Activated CD4-positive, alpha-beta T cell treated with anti-CD3 and anti-CD28 coated beads, Interleukin-2, amount 50 U/mL, for 24 hours (primary cell): ENCODE measurements at regions not wholly inside any gene's neighbourhood (a gene's known extent, or its start where the extent isn't known, plus 50 kb on each side); places are given as distances from the start of the nearest gene placed in this dataset.

Experiments used
- DNase-seq, 2 donors: peaks; one replicate each; pipeline ENCODE4 v3.0.0-alpha.2; 2020; ENCODE audit warnings: low read depth in 1 of 2, low spot score in 1 of 2

DNA sequence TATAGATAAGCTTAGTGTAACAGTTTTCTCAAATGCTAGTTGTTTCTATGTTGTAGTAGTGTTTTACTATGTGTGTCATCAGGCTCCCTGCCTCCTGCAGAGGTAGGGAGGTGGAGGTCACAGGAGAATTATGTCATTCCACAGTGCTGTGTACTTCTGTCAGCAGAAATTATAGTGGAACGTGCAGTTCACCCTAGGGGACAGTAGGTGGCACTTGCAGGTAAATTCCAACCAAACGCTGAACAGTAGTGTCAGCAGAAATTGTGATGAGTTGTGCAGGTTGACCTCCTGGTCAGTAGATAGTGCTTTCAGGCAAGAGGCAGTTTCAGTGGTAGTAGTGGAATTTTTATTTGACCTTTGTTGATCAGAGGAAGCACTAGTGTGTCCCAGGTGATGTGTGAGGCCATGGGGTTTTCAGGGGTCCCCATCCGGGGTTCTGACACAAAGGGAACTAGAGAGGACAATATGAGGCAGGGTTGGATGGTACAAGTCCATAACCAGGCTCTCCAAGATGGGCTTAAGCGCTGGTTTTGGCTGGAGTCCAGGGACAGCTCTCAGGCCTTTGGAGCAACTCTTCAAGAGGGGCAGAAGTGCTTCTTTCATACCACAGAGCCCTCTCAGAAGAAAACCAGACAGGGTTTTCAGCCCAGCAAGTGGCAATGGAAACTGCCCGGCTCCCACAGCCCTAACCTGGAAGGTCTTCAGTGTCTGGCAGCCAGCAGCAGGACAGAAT is 402.9 kb downstream of the CYLC2 start:
- peak in 1 of 2 donors; percentile 3 for DNase-seq

DNA sequence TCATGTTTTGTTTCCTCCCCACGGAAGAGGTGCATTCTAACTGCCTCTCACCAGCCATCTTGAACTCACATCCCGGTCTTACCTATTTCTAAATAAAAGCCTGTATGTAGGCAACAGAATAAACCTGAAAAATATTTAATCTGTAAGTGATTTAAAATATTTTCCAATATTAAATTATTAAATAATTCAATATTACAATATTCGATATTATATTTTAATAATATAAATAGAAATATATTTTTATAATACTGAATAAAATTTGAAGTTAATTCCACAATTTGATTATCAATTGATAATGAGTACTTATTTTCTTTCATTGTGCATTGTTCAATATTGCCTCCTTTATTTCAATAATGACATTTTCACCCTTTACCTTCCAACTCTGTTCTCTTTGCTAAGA is 404.4 kb downstream of the CYLC2 start:
- DNase-seq = no peak

DNA sequence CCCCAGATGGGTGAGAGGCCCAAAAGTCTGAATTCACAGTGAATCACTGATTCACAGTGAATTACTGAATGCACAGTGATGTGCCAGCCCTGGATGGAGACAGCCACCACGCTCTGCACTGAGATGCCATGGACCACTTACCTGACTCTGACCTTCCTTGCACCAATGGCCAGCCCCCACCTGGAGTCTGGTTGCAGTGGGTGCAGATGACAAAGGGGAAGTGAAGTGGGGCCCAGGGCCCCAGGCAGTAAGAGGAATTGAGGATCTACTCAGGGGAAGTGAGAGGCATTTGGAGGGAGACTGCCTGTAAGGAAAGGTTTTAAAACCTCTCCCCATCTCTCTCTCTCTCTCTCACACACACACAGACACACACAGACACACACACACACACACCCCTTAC is 412.1 kb downstream of the CYLC2 start:
- no peak for DNase-seq

DNA sequence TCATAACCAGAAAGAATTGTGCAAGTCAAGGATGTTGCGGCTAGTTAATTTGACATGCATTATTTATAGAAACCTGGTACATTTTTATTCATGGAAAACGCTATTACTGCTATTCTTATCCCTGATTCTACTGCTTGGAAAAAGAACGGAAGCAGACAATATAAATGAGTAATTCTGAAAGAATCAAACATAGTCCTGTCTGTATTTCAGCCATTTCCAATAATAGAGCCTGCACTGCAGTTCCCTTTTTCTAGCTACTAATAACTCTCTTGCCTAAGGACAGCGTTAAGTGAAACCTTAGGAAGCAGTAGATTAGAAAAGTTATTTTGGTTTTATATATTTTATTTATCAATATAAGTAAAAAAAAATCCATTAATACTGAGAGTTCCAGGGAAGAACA is 414.9 kb downstream of the CYLC2 start:
- no peak for DNase-seq

DNA sequence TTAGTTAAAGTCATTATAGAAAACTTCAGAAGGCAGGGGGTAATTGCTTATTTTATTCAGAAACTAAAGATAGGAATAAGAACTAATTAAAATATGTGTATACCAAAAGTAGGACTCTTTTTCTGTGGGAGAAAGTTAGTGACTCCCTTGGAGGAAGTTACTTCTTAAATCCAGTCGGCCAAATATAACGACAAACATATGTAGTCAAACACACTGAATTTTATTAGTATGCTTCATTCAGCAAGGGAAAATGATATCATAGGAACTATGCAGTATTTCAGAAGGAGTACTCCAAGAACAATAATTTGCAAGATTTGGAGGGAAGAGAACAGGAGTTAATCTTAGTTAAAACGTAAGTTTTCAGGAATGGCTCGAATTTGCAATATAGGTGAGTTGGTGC is 432.6 kb downstream of the CYLC2 start:
- DNase-seq = no peak

DNA sequence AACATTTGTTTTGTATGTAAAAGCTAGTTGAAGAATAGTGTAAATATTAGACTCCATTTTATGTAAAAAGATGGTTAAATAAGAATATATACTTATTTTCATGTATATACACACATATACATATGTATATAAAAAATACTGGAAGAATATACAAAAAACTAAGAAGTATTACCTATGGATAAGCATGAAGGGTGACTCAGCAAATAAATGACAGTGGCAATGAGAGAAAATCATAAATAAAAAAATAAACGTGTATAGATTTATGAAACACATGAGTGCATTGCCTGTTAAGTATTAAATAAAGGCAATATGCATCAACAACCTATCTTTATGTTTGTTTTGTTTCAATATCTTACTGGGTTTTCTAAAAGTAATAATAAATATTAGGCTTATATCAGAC is 435.3 kb downstream of the CYLC2 start:
- no peak for DNase-seq

DNA sequence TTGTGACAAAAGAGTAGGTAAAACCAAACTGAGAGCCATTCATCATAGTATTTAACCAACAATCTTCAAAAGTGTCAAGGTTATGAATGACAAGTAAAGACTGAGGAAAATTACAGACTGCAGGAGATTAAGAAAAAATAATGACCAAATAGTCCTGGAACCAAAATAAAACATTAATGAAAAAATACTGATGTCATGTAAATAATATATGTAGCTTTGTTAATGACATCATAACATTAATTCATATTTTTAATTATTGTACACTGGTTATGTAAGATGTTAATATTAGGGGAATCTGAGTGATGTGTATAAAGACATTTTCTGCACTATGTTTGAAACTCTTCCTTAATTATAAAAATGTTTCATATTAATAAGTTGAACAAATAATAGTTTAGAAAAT is 436.7 kb downstream of the CYLC2 start:
- DNase-seq = no peak

DNA sequence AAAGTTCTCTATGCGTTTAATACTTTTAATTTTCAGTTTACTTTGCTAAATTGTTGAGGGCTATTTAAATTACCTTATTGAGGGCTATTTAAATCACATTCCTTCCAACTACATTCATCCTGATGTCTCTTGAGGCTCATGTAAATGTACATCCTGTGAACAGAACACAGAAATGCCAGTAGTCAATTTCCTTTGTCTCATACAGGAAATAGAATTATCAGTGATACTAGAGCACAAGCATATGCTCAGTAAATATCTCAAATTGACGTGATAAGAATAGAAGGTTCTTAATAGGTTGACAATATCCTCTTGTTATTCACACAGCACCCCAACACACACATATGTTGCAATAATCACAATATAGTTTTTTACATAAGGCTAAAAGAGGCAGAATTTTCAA is 449.0 kb downstream of the CYLC2 start:
- DNase-seq = no peak

DNA sequence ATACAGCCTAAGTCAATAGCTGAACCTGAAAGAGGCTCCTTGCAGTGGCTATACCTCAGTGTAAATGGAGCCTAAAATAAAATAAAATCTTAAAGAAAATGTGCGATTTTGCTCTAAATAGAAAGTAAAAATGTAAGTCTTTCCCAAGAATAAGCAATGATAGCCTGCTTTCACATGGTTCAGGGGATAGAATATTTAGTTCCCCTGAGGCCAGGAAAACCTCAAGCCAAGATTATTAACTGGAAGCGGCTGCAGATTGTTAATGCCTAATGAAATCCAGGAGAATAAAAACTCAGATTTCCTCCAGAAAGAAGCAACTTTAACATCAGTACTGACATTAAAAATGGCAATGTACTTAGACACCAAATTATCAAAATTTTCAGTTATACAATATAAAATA is 463.7 kb downstream of the CYLC2 start:
- DNase-seq = no peak

DNA sequence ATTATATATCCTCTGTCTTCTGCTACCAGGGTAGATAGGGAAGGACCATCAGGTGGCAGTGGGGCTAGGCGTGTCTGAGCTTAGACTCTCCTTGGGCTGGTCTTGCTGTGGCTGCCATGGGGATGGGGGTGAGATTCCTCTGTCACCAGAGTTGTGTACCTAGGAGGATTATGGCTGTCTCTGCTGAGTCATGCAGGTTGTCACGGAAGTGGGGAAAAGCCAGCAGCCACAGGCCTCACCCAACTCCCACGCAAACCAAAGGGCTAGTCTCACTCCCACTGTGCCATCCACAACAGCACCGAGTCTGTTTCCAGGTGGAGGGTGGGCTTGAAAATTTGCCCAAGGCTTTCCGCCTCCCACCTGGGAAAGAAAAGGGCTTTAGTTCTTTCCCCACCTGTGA is 476.1 kb downstream of the CYLC2 start:
- no peak for DNase-seq

DNA sequence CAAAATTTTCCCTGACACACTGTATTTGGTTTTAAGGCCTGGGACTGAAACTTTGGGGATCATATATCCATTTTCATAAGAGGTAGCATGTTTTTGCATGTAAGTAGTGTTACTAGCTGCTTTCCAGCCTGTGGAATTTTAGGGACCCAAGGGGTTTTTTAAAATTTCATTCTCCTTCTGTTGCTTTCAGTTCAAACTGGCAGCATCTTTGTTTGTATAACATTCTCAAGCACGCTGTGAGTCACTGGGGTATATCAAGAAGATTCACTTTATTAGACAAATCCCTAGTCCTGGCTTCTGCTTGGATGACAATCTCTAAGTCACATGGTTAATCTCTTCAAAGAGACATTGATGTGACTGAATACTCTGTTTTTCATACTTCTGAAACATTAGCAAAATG is 479.0 kb downstream of the CYLC2 start:
- no peak for DNase-seq

DNA sequence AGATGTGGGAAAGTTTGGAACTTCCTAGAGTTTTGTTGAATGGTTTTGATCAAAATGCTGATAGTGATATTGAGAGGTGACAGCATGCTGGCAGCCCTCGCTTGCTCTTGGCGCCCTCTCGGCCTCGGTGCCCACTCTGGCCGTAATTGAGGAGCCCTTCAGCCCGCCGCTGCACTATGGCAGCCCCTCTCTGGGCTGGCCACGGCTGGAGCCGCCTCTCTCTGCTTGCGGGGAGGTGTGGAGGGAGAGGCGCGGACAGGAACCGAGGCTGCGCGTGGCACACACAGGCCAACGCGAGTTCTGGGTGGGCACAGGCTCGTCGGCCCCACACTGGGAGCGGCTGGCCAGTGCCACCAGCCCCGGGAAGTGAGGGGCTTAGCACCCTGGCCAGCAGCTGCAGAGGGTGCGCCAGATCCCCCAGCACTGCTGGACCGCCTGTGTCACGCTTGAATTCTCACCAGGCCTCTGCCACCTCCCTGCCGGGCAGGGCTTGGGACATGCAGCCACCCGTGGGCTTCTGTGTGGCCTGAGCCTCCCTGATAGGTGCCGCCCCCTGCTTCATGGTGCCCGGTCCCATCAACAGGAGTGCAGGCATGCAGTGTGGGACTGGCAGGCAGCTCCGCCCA is 488.5 kb downstream of the CYLC2 start:
- DNase-seq = no peak

DNA sequence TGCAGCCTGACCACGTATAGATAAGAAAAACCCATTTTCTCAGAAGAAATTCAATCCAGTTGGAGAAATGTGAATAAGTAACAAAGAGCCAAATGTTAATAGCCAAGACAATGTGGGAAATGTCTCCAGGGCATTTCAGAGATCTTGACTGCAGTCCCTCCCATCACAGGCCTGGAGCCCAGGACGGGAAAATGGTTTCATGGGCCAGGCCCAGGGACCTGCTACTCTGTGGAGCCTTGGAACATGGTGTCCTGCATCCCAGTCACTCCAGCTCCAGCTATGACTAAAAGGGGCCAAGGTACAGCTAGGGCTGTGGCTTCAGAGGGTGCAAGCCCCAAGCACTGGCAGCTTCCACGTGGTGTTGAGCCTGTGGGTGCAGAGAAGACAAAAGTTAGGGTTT is 490.0 kb downstream of the CYLC2 start:
- DNase-seq = no peak

DNA sequence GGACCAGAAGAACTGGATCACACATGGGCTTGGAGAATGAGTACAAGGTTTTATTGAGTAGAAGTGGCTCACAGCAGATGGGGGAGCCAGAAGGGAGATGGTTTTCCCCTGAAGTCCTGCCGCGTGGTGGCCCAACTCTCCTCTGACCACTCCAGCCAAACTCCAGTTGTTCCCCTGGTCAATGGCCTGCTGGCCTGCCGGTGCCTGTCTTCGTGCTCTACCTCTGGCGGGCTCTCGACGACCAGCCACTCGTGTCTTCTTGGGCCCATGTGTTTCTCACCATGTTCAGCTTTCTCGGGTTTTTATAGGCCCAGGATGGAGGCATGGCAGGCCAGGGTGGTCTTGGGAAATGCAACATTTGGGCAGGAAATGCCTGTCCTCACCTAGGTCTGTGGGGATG is 519.6 kb downstream of the CYLC2 start:
- no peak for DNase-seq

DNA sequence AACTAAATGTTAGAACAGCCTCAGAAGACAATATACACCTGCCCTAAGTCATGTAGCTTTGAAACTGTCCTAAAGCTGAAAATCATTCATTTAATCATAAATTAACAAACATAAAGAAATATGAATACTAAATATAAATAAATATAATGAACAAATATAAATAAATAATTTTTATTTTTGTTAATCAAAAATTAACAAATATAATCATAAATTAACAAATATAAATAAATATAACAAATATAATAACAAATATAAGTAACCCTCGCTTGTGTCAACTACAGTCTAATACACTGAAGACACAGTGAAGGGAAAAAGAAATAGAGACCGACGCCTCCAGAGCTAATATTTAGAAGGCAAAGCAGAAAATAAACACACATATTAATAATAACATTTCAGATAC is 527.3 kb downstream of the CYLC2 start:
- no peak for DNase-seq

DNA sequence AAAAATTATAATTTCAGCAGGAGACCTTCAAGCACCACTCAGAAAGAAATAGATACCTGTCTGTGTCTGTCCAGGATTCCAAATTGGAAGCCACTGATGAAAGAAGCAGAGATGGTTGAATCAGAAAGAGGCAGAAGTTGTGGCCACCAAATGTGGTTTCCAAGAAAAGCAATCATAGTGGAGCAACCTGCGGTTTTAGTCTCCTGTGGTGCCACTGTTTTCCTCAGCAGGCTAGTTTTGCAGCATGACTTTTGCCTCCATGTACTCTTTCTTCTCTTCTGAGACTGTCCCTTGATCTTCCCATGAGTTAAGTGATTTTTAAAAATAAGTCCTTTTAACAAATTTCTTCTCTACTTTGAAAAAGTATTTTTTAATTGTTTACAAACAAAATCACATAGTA is 535.8 kb downstream of the CYLC2 start:
- no peak for DNase-seq

DNA sequence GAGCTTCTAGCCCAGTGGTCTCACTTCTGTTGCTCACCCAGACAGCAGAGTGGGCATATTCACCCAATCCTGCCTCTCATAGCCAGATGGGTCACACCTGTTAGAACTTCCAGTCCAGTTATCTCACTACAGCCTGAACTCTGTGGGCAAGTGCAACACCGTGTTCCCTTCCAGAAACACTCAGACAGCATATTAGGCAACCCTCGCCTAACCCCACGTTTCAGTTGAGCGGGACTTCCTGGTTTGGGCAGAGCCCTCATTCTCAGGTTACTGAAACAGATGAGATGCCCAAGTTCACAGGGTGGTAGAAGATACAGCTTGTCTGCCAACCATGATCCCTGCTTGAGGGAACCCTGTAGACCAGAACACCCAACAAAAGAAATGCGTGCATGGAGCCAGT is 538.2 kb downstream of the CYLC2 start:
- DNase-seq = no peak

DNA sequence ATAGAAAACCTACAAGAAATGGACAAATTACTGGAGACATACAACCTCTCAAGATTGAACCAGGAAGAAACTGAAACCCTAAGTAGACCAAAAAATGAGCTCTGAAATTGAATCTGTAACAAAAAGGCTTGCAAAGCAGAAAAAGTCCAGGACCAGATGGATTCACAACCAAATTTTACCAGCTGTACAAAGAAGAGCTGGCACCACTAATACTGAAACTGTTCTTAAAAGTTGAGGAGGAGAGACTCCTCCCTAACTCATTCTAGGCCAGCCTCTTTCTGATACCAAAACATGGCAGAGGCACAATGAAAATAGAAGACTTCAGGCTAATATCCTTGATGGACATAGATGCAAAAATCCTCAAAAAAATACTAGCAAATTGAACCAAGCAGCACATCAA is 542.3 kb downstream of the CYLC2 start:
- no peak for DNase-seq

DNA sequence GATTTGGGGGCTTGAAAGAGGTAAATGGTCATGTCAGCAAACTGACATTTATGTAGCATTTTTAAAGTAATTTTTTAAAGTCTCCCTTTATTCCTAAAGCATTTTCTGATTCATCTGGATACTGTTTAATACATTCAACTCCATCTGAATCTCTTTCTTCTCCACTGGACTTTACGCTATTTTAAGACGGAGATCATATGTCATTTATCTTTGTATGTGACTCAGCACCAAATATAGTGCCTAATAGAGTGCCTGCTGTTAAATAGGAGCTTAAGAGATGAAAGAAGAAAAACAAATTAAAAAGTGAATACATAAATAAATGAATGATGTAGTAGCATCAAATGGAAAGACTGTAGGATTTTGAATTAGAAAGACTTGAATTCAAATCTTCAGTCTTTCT is 548.8 kb upstream of the SMC2 start:
- DNase-seq = no peak

DNA sequence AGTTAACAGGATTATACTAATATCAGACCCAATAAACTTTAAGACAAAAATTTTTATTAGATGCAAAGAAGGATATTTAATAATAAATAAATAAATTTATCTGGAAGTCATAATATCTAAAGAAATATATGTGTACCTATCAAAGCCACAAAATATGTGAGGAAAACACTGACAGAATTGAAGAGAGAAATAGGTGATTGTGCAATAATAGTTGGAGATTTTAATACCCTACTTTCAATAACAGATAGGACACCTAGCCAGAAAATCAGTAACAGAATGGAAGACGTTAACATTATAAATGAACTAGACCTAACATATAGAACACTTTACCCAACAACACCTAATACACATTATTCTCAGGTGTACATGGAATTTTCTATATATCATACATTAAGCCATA is 541.4 kb upstream of the SMC2 start:
- DNase-seq = no peak

DNA sequence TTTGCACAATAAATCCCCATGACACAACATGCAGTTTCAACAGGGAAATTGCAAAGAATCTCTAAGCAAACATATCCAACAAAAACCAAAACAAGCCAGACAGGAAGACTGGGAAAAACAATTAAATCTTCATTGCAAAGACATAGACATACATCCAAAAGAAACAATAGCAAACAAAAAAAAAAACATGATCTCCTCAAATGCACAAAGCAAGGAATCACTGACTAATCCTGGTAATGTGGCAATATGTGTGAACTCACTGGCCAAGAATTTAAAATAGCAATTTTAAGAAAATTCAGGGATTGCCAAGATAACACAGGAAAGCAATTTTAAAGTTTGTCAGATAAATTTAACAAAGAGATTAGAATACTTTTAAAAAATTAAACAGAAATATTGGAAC is 520.1 kb upstream of the SMC2 start:
- DNase-seq = no peak

DNA sequence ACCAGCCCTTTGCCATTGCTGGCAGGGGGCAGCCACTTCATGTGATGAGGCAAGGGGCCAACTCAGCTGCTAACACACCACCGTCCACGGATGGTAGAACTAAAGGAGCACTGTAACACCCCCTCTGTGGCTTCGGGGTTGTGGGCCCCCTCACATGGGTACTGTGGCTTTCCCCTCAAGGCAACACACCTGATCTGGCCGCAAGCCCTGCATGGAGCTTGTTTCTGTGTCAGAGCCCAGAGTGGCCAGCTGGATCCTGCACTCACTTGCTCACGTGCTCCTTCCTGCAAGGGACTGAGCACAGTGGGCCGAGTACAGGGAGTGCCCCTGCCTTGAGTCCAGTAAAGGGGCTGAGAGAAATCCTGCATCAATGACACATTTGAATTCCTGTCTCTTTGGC is 507.4 kb upstream of the SMC2 start:
- DNase-seq = no peak

DNA sequence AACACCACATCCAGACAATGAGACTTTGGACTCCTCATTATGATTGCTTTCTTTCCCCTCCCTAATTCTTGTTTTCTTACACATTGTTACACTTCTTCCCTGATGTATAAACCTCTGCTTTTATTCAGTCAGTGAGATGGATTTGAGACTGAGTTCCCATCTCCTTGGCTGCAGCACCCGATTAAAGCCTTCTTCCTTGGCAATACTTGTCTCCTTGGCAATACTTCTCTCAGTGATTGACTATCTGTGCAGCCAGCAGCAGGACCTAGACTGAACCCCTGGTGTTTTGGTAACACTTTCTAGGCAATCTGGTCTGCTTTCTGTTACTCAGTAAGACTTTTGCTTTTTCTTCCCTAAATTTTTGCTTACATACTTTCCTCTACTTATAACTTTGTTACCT is 492.8 kb upstream of the SMC2 start:
- no peak for DNase-seq
